ENCODE measurements at regions not wholly inside any gene's neighbourhood (a gene's known extent, or its start where the extent isn't known, plus 50 kb on each side); places are given as distances from the start of the nearest gene placed in this dataset.
"Not testable (repeated sequence)": the region's sequence is repeated elsewhere in the genome, so short reads cannot be mapped to it uniquely, and the experiment has no call there.

DNA sequence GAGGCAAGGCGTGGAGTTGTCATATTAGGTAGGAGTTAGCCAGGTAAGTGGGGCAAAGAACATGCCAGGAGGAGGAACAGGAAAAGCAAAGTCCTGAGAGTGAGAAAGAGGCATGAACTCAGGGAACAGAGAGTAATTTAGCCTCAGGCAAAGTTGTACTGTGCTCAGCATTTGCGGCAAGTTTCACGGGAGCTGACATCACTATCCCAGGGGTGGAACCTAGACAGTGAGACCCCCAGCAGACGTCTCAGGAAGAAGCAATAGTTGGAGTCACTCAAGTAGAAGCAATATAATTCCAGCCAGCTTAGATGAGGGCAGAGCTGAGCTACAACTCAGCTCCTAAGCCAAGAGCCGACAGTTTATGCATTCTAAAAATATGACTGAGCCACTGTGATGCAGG, 426.0 kb upstream of the ISX start:
- no peak overlapping the region for H3K4me3 ChIP-seq (ENCODE audit: low read depth, low read length)
- no peak for TF ChIP-seq CTCF (IDR thresholded peaks at IDR 0.05; ENCODE audit: borderline replicate concordance, insufficient read depth, low read depth, low read length)

DNA sequence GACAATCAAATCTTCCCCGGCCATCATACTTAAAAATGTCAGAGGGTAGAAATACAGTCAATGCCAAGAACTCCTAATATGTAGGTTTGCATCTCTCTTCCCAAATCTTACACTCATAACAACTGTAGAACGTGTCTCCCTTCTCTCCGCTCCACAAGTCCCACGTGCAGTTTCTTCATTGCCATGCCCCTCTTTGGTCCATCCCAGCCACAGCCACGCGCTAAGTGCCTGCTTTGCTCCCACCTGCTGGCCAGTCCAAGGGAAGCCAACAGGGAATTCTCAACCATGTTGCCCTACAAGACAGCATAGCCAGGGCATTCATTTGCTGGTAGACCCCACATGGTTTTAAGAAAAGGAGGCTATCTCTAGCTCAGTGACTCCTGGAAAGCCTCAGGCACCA, 420.6 kb upstream of the ISX start:
- no peak overlapping the region for H3K4me3 ChIP-seq (ENCODE audit: low read depth, low read length)
- no peak for TF ChIP-seq CTCF (IDR thresholded peaks at IDR 0.05; ENCODE audit: borderline replicate concordance, insufficient read depth, low read depth, low read length)

GRCh38 chr22:34669001-34669400, 397.0 kb upstream of the ISX start:
- H3K4me3 ChIP-seq (ENCODE audit: low read depth, low read length), result no peak overlapping the region
- no peak for TF ChIP-seq CTCF (IDR thresholded peaks at IDR 0.05; ENCODE audit: borderline replicate concordance, insufficient read depth, low read depth, low read length)

- not testable (repeated sequence) for H3K4me3 ChIP-seq (ENCODE audit: low read depth, low read length)
Measured at GRCh38 chr22:34683031-34683430, 382.9 kb upstream of the ISX start.

- H3K4me3 ChIP-seq (ENCODE audit: low read depth, low read length), result not testable (repeated sequence)
Measured at GRCh38 chr22:34684278-34684677, 381.7 kb upstream of the ISX start.

DNA sequence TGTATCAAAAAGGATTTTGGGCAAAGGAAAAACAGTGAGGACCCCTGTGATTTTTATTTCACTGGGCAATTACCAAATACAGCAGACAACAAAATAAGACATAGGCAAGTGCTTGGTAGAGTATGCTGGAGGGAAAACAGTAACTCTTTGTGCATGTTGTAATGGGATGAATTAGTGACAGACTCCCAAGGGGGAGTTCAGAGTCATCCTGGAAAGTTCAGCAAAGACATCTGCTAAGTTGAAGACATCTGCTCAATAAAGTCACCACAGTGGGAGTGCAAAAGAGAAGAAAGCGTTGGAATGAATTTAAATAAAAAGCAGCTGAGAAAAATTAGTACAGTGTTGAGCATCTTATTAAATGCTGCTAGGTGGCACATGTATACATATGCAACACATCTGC, 378.8 kb upstream of the ISX start:
- no peak overlapping the region for H3K4me3 ChIP-seq (ENCODE audit: low read depth, low read length)
- no peak for TF ChIP-seq CTCF (IDR thresholded peaks at IDR 0.05; ENCODE audit: borderline replicate concordance, insufficient read depth, low read depth, low read length)

DNA sequence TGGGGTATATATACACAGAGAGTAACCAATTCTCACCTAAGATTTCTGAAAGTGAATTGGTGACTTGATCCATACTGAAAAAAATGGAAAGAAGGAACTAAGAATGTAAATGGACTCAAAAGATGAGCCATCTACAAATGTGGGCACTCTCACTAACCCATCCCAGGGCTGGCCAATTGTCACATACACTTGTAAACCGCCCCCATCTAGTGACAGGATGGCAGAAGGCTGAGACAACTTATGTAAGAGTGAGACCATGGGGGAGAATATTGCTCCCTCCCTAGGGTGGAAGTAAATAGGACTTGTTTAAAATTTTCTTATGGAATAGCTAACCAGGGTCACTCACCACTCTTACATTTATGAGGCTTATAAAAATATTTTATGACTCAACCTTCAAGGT, 377.1 kb upstream of the ISX start:
- H3K4me3 ChIP-seq (ENCODE audit: low read depth, low read length), result no peak overlapping the region
- no peak for TF ChIP-seq CTCF (IDR thresholded peaks at IDR 0.05; ENCODE audit: borderline replicate concordance, insufficient read depth, low read depth, low read length)

DNA sequence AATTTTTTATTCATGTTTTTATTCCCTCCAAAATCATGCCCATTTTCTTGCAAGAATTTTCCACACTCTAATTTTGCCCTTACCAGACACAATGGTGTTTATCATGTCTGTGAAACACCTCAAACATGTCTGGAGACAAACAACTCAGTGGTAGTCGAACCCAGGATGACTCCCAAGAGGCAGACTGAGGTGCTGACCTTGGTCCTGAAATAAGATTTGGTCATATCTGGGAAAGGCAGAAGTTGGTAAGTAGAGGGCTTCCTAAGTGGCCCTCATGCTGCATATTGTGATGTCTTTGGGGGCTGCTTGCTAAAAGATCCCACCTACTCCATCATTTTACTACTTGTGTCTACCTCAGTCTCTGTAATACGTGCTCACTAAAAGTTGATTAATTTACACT, 369.4 kb upstream of the ISX start:
- no peak for TF ChIP-seq CTCF (IDR thresholded peaks at IDR 0.05; ENCODE audit: borderline replicate concordance, insufficient read depth, low read depth, low read length)
- no peak overlapping the region for H3K4me3 ChIP-seq (ENCODE audit: low read depth, low read length)

Data from GM12875 (cell line).